LoVo (cell line): ENCODE measurements at regions not wholly inside any gene's neighbourhood (a gene's known extent, or its start where the extent isn't known, plus 50 kb on each side); places are given as distances from the start of the nearest gene placed in this dataset.

Experiments used
- DNase-seq: peaks from one replicate; pipeline ENCODE4 v3.0.0-alpha.2; 2016; ENCODE audit warnings: low spot score

- no peak for DNase-seq
These were observed 375.7 kb upstream of the DAB1 start for GRCh38 chr1:57799490-57800115.

GRCh38 chr1:57798543-57798942 lies 374.7 kb upstream of the DAB1 start:
- DNase-seq = no peak

GRCh38 chr1:57797084-57797483 lies 373.2 kb upstream of the DAB1 start:
- DNase-seq = no peak

GRCh38 chr1:57796616-57797015 lies 372.8 kb upstream of the DAB1 start:
- peak; percentile 10 for DNase-seq

GRCh38 chr1:57795886-57796285 lies 372.0 kb upstream of the DAB1 start:
- DNase-seq = no peak

GRCh38 chr1:57794078-57794477 lies 370.2 kb upstream of the DAB1 start:
- no peak for DNase-seq

- DNase-seq = no peak
These were observed 367.6 kb upstream of the DAB1 start for GRCh38 chr1:57791497-57791896.

- DNase-seq = no peak
These were observed 366.1 kb upstream of the DAB1 start for GRCh38 chr1:57789936-57790335.

- DNase-seq = no peak
These were observed 364.5 kb upstream of the DAB1 start for GRCh38 chr1:57788313-57788712.

GRCh38 chr1:57784356-57784755 lies 360.5 kb upstream of the DAB1 start:
- DNase-seq = no peak

GRCh38 chr1:57782357-57782756 lies 358.5 kb upstream of the DAB1 start:
- no peak for DNase-seq

- no peak for DNase-seq
These were observed 348.8 kb upstream of the DAB1 start for GRCh38 chr1:57772580-57773195.

- peak; percentile 4 for DNase-seq
These were observed 346.9 kb upstream of the DAB1 start for GRCh38 chr1:57770772-57771171.

GRCh38 chr1:57770236-57770635 lies 346.4 kb upstream of the DAB1 start:
- no peak for DNase-seq

GRCh38 chr1:57761628-57762027 lies 337.8 kb upstream of the DAB1 start:
- DNase-seq = no peak

GRCh38 chr1:57752843-57753242 lies 329.0 kb upstream of the DAB1 start:
- no peak for DNase-seq

GRCh38 chr1:57748719-57749118 lies 324.9 kb upstream of the DAB1 start:
- DNase-seq = no peak

- DNase-seq = no peak
These were observed 324.0 kb upstream of the DAB1 start for GRCh38 chr1:57747818-57748217.

- DNase-seq = no peak
These were observed 317.7 kb upstream of the DAB1 start for GRCh38 chr1:57741521-57741920.

- DNase-seq = no peak
These were observed 313.1 kb upstream of the DAB1 start for GRCh38 chr1:57736940-57737339.

GRCh38 chr1:57729181-57729580 lies 305.3 kb upstream of the DAB1 start:
- no peak for DNase-seq

GRCh38 chr1:57727121-57727520 lies 303.3 kb upstream of the DAB1 start:
- no peak for DNase-seq

- no peak for DNase-seq
These were observed 301.5 kb upstream of the DAB1 start for GRCh38 chr1:57725318-57725717.

- DNase-seq = no peak
These were observed 300.7 kb upstream of the DAB1 start for GRCh38 chr1:57724535-57724934.
